HG02938 (cell line): ENCODE measurements at regions not wholly inside any gene's neighbourhood (a gene's known extent, or its start where the extent isn't known, plus 50 kb on each side); places are given as distances from the start of the nearest gene placed in this dataset.
A peak's percentile ranks its signal among the peaks of the same experiment; 100 is the strongest.
"Not testable (repeated sequence)": the region's sequence is repeated elsewhere in the genome, so short reads cannot be mapped to it uniquely, and the experiment has no call there.

Experiments
- ATAC-seq: cut with Tn5 transposase; IDR thresholded peaks from one replicate; pipeline ENCODE4 v1.9.1; 2021; ENCODE audit warnings: mild to moderate bottlenecking, moderate library complexity; ENCODE audit not compliant: unreplicated experiment

DNA sequence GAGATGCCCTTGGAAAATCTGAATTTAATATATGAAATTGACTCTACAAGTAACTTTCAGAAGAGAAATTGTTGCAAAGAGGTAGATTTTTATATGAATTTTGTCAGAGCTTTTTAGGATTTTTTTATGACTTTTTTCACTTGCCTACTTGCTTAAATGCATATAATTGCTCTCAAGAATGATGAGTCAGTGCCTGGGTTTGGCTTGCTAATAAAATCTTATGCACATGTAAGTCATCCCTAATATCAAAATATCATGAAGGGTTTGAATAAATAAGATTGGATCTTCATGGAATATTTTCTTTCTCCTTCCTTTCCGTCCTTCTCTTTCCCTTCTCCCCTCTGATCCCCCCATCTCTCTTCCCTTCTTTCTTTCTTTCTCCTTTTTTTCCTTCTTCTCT lies 354.1 kb downstream of the TXNL1 start:
- no peak for ATAC-seq

DNA sequence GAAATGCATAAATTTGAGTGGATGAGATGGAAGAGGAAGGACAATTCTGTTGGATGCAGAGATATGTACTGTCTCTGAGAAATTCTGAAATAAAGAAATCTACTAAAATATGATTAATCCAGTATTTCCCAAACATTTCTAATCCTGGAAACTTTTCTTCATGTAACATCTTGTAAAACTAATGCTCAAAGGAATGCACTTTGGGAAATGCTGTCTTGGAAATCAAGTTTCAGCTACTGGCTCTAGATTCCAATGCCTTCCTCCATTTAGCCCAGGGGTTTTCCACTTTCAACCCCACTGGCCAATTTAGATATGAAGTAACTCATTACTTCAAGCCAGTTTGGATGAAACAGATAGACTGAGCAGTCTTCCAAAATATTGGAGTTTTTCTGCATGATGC lies 355.1 kb downstream of the TXNL1 start:
- no peak for ATAC-seq

DNA sequence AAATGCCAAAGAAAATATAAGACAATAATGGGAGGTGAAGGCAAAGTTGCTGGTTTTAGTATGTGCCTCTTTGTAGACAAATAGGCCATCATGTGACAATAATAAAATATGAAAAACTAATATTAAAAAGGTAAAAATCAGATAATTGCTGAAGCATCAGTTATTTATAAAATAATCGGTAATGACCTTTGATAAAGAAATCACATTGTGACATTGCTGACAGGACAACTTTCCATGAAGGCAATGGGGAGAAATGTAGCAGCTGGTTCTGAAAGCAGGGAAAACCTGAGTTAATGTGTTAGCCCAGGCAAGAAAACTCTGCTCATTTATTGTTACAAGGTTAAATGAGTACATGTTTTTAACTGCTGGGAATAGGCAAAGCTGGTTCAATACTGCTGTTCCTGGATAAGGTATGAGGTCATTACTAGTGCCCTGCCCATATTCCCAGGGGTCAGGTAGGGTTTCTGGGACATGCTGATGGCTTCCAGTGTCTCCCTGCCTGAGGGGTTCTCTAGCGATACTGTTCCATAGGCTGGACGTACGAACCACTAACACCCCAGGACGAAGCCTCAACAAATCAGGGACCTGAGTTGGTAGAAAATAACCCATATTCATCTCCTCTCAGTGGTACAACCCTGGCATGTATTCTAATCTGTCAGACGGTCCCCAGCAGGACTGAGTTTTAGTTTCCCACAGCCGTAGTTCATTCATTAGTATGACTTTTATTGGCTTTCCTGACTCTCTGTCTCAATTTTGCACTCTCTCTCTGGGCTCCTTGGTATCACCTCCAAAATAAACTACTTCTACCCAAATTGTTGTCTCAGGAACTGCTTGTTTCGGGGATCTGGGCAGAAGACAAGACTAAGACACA lies 355.9 kb downstream of the TXNL1 start:
- no peak for ATAC-seq

DNA sequence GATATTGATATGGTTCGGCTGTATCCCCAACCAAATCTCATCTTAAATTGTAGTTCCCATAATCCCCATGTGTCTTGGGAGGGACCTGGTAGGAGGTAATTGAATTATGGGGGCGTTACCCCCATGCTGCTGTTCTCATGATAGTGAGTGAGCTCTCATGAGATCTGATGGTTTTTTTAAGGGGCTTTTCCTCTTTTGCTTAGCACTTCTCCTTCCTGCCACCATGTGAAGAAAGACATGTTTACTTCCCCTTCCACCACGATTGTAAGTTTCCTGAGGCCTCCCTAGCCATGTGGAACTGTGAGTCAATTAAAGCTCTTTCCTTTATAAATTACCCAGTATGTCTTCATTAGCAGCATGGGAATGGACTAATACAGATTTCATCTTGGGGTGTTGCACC lies 358.6 kb downstream of the TXNL1 start:
- not testable (repeated sequence) for ATAC-seq

DNA sequence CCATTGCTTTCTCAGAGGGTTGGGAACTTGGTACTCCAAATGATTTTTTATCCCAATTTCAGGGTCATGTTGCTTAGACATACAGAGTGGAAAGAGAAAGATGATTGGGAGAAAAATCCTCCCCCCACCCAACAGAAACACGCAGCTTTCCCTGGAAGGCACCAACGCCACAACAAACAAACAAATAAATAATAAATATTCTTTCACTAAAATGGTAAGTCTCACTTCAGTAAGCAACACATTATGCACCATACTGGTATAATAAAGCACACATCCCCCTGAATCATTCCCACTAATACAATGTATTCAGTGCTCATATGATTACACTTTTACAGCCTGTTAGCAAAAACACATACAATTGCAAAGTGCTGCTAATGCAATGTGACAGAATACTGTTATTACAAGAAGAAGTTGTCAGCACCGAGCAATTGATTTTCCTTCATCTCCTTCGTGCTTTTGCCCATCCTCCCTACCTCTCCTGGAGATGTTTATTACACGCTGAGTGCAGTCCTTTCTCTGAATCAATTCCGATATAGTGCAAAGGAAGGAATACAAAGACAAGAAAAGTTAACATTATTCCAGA lies 359.9 kb downstream of the TXNL1 start:
- ATAC-seq: no peak

DNA sequence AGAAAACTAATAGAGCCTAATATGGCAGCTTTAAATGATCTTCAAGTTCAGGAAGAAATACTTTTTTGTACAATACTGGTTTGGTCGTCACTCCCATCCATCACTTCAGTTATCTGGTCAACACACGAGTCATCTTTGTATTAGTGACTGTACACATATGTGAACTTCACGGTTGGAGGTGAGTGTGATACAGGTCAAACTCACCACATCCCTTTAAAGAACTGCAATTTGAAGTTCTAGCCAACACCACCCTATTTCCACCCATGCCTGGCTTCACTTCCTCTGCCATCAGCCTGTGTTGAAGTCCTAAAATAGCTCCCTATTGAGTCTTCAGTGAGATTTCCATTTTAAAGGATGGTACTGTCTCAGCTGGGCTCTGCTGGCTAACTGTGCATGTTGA lies 361.9 kb downstream of the TXNL1 start:
- no peak for ATAC-seq

DNA sequence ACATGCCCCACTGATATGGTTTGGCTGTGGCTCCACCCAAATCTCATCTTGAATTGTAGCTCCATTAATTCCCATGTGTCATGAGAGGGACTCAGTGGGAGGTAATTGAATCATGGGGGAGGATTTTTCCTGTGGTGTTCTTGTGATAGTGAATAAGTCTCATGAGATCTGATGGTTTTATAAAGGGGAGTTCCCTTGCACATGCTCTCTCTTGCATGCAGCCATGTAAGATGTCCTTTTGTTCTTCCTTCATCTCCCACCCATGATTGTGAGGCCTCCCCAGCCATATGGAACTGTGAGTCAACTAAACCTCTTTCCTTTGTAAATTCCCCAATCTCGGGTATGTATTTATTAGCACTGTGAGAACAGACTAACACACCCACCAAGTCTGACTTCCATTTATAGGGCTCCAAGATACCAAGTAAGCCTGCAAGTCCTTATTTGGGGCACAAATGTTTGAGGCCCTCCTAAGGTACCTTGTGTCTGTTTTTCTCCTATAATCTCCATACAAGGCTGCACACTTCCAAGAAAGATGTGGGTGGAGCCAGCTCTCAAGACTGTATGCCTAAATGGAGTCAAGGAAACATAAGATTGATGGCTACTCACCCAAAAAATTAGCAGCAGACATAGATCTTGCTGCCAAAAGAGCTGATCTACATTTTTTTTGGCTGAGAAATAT lies 364.7 kb downstream of the TXNL1 start:
- no peak for ATAC-seq

DNA sequence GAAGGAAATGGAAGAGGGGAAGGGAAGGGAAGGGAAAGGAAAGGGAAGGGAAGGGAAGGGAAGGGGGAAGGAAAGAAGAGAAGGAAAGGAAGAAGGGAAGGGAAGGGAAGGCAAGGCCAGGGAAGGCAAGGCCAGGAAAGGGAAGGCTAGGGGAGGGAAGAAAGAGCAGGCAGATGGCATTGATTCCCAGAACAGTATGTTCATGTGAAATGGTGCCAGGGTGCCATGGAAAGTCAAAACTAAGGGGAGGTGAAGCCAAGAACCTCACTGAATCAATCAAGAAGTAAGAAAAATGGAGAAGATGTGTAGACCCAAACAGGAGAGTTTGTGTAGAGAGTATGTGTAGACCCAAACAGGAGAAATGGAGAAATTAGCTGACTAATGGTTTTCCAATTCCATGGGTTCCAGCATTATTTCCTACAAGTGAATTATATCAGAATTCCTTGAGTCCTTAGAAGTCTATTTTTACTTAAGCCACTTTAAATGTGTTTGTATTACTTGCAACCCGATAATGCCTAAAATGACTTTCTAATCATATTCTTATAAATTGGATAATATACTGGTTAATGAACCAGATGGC lies 367.6 kb downstream of the TXNL1 start:
- no peak for ATAC-seq

DNA sequence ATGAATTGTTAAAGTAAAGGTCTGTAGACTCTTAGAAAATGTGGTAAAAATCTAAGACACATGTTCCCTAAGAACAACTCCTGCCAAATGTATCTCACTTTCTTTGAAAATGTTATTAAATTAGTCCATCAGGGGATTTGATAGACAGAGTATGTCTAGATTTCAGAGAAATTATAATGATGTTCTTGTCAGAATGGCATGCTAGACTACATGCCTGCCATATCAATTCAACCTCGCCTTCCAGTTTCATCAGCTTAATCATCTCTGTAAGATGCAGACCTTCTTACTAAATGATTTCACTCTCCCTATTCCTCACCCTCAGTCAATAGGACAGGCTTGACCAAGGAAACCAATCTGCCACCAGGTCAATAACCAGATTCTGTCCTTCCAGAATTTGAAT lies 368.4 kb downstream of the TXNL1 start:
- no peak for ATAC-seq

DNA sequence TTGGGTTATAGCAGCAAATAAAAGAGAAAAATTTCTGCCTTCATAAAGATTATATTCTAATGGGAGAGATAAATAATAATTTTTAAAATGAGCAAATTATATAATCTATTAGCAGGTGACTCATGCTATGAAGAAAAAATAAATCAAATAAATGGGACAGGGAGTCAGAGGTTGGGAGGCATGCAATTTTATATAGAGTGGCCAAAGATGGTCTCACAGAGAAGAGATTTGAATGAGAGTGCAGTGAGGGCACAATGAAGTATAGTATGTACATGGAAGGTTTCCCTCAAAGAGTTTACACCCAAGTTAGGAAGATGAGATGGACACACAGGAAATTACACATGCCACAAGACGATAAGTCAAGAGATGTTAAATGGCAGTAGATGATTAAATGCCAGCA lies 369.4 kb downstream of the TXNL1 start:
- ATAC-seq: no peak

DNA sequence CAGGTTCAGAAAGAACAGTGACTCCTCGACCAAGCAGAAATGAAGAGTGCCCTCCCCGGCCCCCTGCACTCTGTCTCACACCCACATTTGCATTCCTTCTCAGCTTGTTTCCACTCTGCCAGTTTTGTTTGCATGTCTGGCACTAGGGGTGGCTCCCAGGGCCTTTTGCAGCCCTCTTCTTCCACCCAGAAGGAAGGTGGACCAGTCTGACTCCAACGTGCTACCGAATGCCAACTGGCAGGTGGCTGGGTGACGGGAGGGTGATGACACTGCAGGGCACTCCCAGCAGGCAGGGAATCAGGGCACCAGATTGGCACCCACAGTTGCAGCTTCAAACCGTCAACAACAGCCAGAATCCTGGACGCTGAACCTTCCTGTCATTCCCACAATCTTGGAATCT lies 371.1 kb downstream of the TXNL1 start:
- ATAC-seq: no peak

DNA sequence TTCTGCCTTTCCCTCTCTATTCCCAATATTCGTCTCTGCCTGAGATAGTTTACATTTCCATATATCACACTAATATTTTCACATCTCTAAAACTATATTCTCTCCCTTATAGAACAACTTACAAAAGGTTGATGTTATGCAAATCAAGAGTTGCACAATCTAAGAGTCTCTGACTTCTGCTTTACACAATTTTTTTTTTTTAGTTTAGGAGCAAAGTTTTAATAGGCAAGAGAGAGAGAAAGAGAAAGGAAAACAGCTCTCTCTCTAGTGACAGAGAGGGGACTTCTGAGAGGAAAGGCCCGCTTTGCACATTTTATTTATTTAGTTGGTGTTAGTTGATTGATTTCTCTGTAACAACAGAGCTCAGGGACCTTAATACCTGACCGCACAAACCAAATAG lies 380.2 kb downstream of the TXNL1 start:
- peak; percentile 56 for ATAC-seq

DNA sequence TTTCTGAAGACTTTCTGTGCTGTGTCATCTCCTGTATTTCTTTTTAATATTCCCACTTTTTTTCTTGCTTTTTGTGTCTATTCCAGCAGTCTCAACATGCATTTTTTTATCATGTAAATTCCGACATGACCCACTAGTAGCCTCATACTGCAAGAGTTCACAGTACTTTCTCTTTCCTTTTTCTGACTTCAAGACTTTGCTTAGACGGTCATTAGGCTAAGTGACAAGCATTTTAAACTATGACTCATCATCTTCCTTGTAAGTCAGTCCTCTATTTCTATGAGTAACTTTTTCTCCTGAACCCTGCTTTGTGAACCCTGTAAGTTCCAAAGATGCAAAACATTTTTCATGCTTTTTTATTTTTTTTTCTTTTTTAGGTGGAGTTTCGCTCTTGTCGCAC lies 381.2 kb downstream of the TXNL1 start:
- ATAC-seq: peak; percentile 94

DNA sequence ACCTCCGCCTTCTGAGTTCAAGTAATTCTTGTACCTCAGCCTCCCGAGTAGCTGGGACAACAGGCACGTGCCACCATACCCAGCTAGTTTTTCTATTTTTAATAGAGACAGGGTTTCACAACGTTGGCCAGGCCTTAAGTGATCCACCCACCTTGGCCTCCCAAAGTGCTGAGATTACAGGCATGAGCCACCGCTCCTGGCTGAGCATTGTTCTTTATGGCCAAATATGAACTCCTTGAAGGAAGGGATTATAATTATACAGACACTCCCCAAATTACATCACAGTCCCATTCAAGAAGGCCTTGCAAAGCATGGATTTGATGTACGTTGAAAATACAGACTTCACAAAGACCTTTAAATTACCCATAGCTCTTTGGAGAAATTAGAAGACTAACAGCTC lies 381.7 kb downstream of the TXNL1 start:
- no peak for ATAC-seq

DNA sequence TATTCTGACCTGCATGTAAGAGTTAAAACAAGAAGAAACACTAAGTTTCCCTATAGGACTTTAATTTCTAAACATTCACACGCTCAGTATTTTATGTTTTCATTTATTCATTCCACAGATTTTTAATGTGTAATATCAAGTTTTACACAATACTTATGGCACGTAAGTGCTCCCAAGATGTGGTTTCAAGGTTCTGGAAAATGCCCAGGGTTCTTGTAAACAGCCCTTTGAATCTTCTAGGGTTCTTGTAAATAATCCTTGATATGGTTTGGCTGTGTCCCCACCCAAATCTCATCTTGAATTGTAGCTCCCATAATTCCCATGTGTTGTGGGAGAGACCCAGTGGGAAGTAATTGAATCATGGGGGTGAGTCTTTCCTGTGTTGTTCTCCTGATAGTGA lies 383.0 kb downstream of the TXNL1 start:
- ATAC-seq: no peak

DNA sequence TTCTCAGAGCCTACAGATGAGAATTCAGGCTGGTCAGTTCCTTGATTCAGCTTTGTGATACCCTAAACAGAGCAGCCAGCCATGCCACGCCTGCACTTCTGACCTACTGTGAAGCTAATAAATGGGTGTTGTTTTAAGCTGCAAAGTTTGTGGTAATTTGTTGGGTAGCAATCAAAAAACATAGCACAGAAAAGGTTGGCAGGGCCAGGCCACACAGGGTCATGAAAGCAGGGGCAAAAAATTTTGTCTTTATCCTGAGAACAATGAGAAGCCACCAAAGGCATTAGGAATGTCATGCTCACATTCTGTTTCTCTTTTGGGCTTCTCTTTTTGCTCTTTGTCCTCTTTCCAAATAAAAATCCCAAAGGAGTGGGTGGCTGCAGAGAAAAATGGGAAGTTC lies 385.9 kb downstream of the TXNL1 start:
- no peak for ATAC-seq

DNA sequence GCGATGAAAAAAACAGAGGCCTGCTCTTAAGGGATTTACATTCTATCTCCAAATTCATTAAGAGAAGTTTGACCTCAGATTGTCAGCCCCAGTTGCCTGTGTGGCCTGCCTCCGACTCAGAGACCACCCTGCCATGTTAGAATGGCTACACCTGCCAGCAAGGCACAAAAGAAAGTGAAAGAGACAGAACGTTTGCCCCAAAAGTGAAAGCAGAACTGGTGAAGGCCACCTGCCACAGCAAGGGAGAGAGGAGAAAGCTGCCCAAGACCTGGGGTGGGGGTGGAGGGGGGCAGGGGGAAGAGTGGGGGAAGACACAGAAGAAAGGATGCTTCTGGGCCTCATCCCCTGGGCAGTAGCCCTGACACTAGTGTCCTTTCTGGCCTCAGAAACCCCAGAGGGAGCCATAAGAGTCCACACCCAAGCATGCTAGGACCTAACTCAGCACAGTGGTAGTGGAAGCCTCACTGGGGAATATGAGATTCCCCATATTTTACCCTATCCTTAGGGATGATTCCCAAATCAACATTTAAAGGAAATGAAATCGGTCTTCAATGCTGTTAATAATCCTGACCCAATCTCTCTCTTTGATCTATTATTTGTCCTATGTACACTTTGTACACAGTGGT lies 389.7 kb downstream of the TXNL1 start:
- ATAC-seq: peak; percentile 93

DNA sequence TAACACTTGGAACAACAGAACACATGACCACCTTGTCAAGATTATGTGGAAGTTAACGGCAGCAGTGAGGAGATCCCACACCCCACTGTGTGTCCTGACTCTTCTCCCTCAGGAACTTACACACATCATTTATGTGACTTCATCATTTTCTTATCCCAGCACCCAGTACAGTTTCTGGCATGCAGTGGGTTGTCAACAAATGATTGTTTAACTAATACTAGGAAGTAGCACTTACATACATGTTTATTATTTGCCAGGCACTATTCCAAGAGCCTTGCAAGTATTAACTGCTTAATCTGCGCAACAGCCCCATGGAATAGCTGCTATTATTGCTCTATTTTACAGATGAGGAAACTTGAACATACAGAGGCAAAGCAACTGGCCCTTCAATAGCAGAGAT lies 391.5 kb downstream of the TXNL1 start:
- no peak for ATAC-seq

DNA sequence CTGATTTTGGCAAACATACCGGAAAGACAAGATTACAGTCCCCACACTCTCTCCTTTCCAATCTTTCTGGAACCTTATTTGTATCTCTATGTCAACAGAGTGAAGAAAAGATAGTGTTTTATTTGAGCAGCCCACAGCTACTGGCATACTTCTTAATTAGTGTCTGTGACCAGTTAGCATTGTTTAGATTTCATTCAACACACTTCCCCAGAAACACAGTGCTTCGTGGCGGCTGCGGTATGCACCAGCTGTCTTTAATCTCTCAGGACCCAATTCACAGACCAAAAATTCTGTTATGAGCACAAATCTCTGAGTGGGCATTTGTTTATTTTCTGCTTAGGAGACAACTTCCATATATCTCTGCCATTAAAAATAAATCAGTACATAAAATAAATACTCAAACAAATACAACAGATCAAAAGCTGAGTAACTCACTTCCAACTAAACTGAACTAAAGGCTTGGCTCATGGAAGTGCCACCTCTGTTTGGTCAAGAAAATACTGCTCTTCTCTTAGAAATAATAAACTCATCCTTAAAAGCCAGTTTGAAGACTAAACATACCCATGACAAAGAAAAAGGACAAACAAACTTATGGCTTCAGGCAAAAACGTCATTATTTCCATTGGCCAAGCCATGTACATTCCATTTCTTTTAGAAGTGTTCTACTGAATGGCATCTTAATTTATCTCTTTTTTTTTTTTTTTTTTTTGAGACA lies 392.4 kb downstream of the TXNL1 start:
- ATAC-seq: no peak

DNA sequence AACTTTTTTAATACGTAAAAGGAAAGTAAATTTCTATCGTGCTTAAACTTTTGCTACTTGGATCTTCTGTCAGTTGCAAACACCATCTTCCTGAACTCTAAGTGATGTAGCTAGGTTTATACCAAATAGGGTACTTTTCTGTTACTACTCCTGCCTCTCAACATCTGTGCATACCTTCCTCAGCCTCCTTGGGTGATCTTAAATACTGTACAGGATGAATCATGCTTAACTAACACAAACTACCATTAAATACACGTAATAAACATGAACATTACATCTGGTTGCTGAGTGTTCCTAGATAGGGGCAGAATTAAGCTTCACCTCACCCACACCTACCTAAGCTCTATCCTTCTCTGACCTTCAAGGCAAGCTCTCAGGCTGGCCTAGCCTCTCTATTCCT lies 398.0 kb downstream of the TXNL1 start:
- ATAC-seq: no peak

DNA sequence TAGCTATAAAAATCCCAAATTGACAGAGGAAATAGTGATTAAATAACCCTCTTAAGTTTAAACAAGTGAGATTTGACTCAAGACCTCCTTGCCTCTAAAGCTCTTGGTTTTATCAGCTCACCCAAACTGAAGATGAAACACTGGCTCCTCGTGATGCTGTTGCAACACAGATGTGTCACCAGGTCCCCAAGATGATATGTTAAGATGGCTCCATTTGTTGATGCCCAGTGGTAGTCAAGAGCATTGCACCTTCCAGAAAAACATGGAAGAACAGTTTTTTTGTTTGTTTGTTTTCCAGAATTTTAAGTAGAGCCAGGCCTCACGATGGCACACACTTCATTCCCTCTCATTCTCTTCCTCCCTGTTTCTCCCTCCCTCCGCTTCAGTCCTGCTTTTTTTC lies 399.8 kb downstream of the TXNL1 start:
- ATAC-seq: no peak
